T-cell (primary cell): ENCODE measurements at regions not wholly inside any gene's neighbourhood (a gene's known extent, or its start where the extent isn't known, plus 50 kb on each side); places are given as distances from the start of the nearest gene placed in this dataset.

Experiments
- ATAC-seq, 4 experiments: fragments of 200-7000 bp in 3 of 4; fragments of 150-1000 bp in 1 of 4; cut with Tn5 transposase; replicated peaks in 1 of 4; 1 replicate in 3 of 4; 2 replicates in 1 of 4; pipeline ENCODE4 v1.10.0; 2021; ENCODE audit warnings: moderate library complexity in 3 of 4, mild to moderate bottlenecking in 2 of 4, moderate number of reproducible peaks in 1 of 4
- CTCF ChIA-PET, 2 donors: fragments of 300-600 bp; sonication (Branson Sonifier 250); formaldehyde crosslinking; loops; one replicate each; lab custom pipeline; 2022; ENCODE audit warnings: antibody characterized with exemption in 2 of 2; lab: Charles Lee
- POLR2A ChIA-PET, 2 donors: fragments of 300-600 bp; sonication (Branson Sonifier 250); formaldehyde crosslinking; loops; one replicate each; lab custom pipeline; 2022; ENCODE audit warnings: antibody characterized with exemption in 2 of 2; lab: Charles Lee
- DNase-seq, 35 experiments: peaks; one replicate each; pipeline versions ENCODE4 v3.0.0 to v3.0.0-alpha.2; 2013 to 2023
- H3K27ac ChIP-seq: one replicate; pipeline ENCODE4 v1.5.1; 2013; ENCODE audit warnings: low read length
- H3K27me3 ChIP-seq, 2 experiments: replicated peaks in 1 of 2; 1 replicate in 1 of 2; 2 replicates in 1 of 2; pipeline versions ENCODE4 v1.6.1 to v1.7.0; 2013; ENCODE audit warnings: low read length in 1 of 2, mixed read lengths in 1 of 2; ENCODE audit not compliant: control insufficient read depth in 2 of 2, insufficient read depth in 2 of 2; ENCODE audit errors: extremely low read depth in 1 of 2
- H3K36me3 ChIP-seq, 2 donors: 1 replicate in 1 of 2; 2 replicates in 1 of 2; pipeline versions ENCODE4 v1.6.1 to v1.7.0; 2013; ENCODE audit warnings: low read length in 1 of 2; ENCODE audit not compliant: control insufficient read depth in 2 of 2, insufficient read depth in 1 of 2; ENCODE audit errors: extremely low read depth in 1 of 2
- H3K4me1 ChIP-seq, 2 experiments: 1 replicate in 1 of 2; 2 replicates in 1 of 2; pipeline versions ENCODE4 v1.6.1 to v1.7.0; 2013; ENCODE audit warnings: low read length in 2 of 2, mixed read lengths in 1 of 2; ENCODE audit not compliant: insufficient read depth in 2 of 2, control insufficient read depth in 1 of 2; ENCODE audit errors: extremely low read depth in 1 of 2
- H3K4me3 ChIP-seq, 2 donors: 1 replicate in 1 of 2; 2 replicates in 1 of 2; pipeline versions ENCODE4 v1.5.1 to v1.7.0; 2013; ENCODE audit warnings: mild to moderate bottlenecking in 2 of 2, low read length in 1 of 2, moderate library complexity in 1 of 2; ENCODE audit not compliant: control insufficient read depth in 1 of 2; ENCODE audit errors: extremely low read depth in 1 of 2
- H3K9me3 ChIP-seq: 2 replicates; pipeline ENCODE4 v1.7.0; 2013
- H3K27ac Mint-ChIP-seq, 2 donors: one replicate each; pipeline ENCODE4 v1.8.0; 2020 to 2021; ENCODE audit warnings: mild to moderate bottlenecking in 2 of 2, mixed read lengths in 2 of 2
- H3K27me3 Mint-ChIP-seq, 2 donors: one replicate each; pipeline ENCODE4 v1.8.0; 2021 to 2022; ENCODE audit warnings: mixed read lengths in 2 of 2
- H3K36me3 Mint-ChIP-seq: one replicate; pipeline ENCODE4 v1.8.0; 2021; ENCODE audit warnings: mixed read lengths
- H3K4me1 Mint-ChIP-seq, 3 donors: one replicate each; pipeline ENCODE4 v1.8.0; 2020 to 2022; ENCODE audit warnings: mixed read lengths in 3 of 3, mild to moderate bottlenecking in 1 of 3
- H3K4me3 Mint-ChIP-seq, 3 donors: one replicate each; pipeline ENCODE4 v1.8.0; 2020 to 2022; ENCODE audit warnings: mild to moderate bottlenecking in 3 of 3, mixed read lengths in 3 of 3, moderate library complexity in 3 of 3
- H3K9me3 Mint-ChIP-seq, 3 donors: one replicate each; pipeline ENCODE4 v1.8.0; 2020 to 2022; ENCODE audit warnings: mixed read lengths in 3 of 3
- WGBS: methylation state at CpG from one replicate; pipeline ENCODE4 v1.1.5; 2013; ENCODE audit warnings: missing lambda C conversion rate; ENCODE audit not compliant: insufficient coverage; 5-methylcytosine and 5-hydroxymethylcytosine counted together

- Histone ChIP-seq H3K9me3 (no peaks in the 10 kb centered on the region), H3K4me3 (no peak overlapping the region), H3K4me1 (no peaks in the 10 kb centered on the region), H3K27ac (no peak overlapping the region), H3K36me3 (no peaks in the 10 kb centered on the region), H3K27me3 (no peaks in the 10 kb centered on the region)
- no peaks in the 10 kb centered on the region for H3K36me3 Mint-ChIP-seq
- peaks cover 0 to 13% of the 10 kb centered on the region in 2 donors for H3K27me3 Mint-ChIP-seq
- ChIA-PET CTCF (no interaction called here), POLR2A (no interaction called here)
- H3K4me3 Mint-ChIP-seq, result no peak overlapping the region
- ATAC-seq, result no peak
- no peak overlapping the region for H3K27ac Mint-ChIP-seq
- no peak for DNase-seq
- no peaks in the 10 kb centered on the region for H3K4me1 Mint-ChIP-seq
- H3K9me3 Mint-ChIP-seq, result peaks cover 11 to 31% (median 12%) of the 10 kb centered on the region in 3 donors
These were observed 51.8 kb upstream of the TLE1 start for GRCh38 chr9:81741103-81741502.

GRCh38 chr9:81748091-81748490, 58.7 kb upstream of the TLE1 start:
- Mint-ChIP-seq H3K4me3 (no peak overlapping the region), H3K27ac (no peak overlapping the region)
- no peak for DNase-seq

DNA sequence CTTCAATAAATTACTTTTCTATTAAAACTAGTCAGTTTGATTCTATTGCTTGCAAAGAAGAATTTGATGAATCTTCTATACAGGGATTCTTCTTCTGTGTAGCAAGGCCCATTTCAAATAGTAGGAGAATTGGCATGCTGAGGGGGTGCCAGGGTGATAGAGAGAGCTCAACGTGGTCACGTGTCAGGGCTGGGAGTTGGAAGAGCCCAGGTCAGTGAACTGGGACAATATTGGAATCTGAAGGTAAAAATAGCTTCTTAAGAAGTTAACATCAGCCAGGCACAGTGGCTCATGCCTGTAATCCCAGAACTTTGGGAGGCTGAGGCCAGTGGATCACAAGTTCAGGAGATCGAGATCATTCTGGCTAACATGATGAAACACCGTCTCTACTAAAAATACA, 64.1 kb upstream of the TLE1 start:
- no peaks in the 10 kb centered on the region for H3K4me1 Mint-ChIP-seq
- ChIA-PET POLR2A (no interaction called here), CTCF (no interaction called here)
- no peak overlapping the region for H3K4me3 ChIP-seq
- H3K27ac Mint-ChIP-seq, result no peak overlapping the region
- H3K27ac ChIP-seq, result no peak overlapping the region
- no peak for ATAC-seq
- H3K27me3 Mint-ChIP-seq, result no peaks in the 10 kb centered on the region
- peaks cover 0 to 5% (median 0%) of the 10 kb centered on the region in 3 donors for H3K9me3 Mint-ChIP-seq
- no peaks in the 10 kb centered on the region for H3K9me3 ChIP-seq
- H3K4me3 Mint-ChIP-seq, result no peak overlapping the region
- WGBS, result 96% methylated on average over 4 of the region's 4 CpGs
- no peak for DNase-seq
- H3K27me3 ChIP-seq, result no peaks in the 10 kb centered on the region
- H3K4me1 ChIP-seq, result no peaks in the 10 kb centered on the region
- H3K36me3 Mint-ChIP-seq, result no peaks in the 10 kb centered on the region
- no peaks in the 10 kb centered on the region for H3K36me3 ChIP-seq

More at GRCh38 chr9:81748091-81748490, 58.7 kb upstream of the TLE1 start:
- Mint-ChIP-seq H3K4me1 (no peaks in the 10 kb centered on the region), H3K9me3 (peaks cover 3 to 9% (median 4%) of the 10 kb centered on the region in 3 donors), H3K36me3 (no peaks in the 10 kb centered on the region), H3K27me3 (no peaks in the 10 kb centered on the region)
- ChIA-PET CTCF (no interaction called here), POLR2A (no interaction called here)
- no CpG with 5 or more reads among the region's 1 CpG for WGBS
- no peak for ATAC-seq
- Histone ChIP-seq H3K4me1 (no peaks in the 10 kb centered on the region), H3K27me3 (no peaks in the 10 kb centered on the region), H3K9me3 (no peaks in the 10 kb centered on the region), H3K4me3 (no peak overlapping the region), H3K27ac (no peak overlapping the region), H3K36me3 (no peaks in the 10 kb centered on the region)

DNA sequence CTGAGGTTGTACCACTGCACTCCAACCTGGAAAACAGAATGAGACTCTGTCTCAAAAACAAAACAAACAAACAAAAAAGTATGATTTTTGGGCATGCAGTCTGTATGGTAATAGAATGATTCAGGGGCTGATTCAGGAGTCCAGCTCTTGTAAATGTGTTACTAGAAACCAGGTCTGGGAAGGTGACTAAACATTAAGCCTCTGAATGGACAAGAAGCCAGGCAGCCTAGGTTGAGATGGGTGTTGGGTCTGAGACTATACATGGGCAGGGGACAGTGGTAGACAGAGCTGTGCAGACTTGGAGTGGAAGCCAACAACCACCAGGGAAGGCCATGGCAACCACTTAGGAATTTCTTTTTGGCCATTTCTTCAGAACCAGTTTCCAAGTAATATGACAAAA, 64.9 kb upstream of the TLE1 start:
- H3K36me3 Mint-ChIP-seq, result no peaks in the 10 kb centered on the region
- no peak overlapping the region for H3K27ac ChIP-seq
- H3K4me1 Mint-ChIP-seq, result no peaks in the 10 kb centered on the region
- H3K36me3 ChIP-seq, result no peaks in the 10 kb centered on the region
- H3K27me3 Mint-ChIP-seq, result no peaks in the 10 kb centered on the region
- no peaks in the 10 kb centered on the region for H3K4me1 ChIP-seq
- ChIA-PET CTCF (no interaction called here), POLR2A (interaction anchor here in 1 of 2 donors (0.6 kb wide), 1 partner anchor 1459 kb away, joined by 10 read pairs; no protein-coding TSS in a partner anchor)
- ATAC-seq, result no peak
- no peak for DNase-seq
- H3K27me3 ChIP-seq, result no peaks in the 10 kb centered on the region
- H3K9me3 ChIP-seq, result no peaks in the 10 kb centered on the region
- H3K27ac Mint-ChIP-seq, result no peak overlapping the region
- H3K4me3 Mint-ChIP-seq, result no peak overlapping the region
- H3K4me3 ChIP-seq, result no peak overlapping the region
- H3K9me3 Mint-ChIP-seq, result peaks cover 0 to 5% (median 0%) of the 10 kb centered on the region in 3 donors

GRCh38 chr9:81755721-81756120, 66.4 kb upstream of the TLE1 start:
- no peaks in the 10 kb centered on the region for H3K27me3 ChIP-seq
- H3K36me3 ChIP-seq, result no peaks in the 10 kb centered on the region
- Mint-ChIP-seq H3K4me3 (no peak overlapping the region), H3K27ac (no peak overlapping the region), H3K36me3 (no peaks in the 10 kb centered on the region), H3K27me3 (no peaks in the 10 kb centered on the region), H3K9me3 (no peaks in the 10 kb centered on the region), H3K4me1 (no peaks in the 10 kb centered on the region)
- H3K4me1 ChIP-seq, result no peaks in the 10 kb centered on the region
- POLR2A ChIA-PET, result no interaction called here
- no peak overlapping the region for H3K4me3 ChIP-seq
- WGBS, result no CpG with 5 or more reads among the region's 6 CpGs
- CTCF ChIA-PET, result no interaction called here
- DNase-seq (no peak), ATAC-seq (no peak)
- H3K9me3 ChIP-seq, result no peaks in the 10 kb centered on the region
- H3K27ac ChIP-seq, result no peak overlapping the region

DNA sequence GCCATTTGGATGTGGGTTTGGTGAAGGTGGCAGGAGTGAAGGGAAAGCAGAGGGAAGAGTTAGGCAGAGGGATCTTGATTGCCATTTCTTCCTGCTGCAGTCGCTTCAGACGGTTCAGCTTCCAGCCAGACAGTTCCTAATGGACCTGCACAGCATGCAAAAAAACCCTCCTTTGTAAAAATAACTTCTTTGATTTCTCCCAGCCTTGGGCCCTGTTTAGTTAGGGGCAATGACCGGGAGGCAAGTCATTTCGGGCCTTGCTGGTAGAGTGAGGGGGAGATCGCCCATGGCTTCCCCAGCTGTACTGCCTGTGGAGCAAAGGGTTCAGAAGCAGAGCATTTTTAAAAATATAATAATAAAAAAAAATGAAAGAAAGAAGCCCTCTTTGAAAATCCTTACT, 67.2 kb upstream of the TLE1 start:
- Histone ChIP-seq H3K4me1 (no peaks in the 10 kb centered on the region), H3K27me3 (no peaks in the 10 kb centered on the region), H3K27ac (no peak overlapping the region), H3K36me3 (no peaks in the 10 kb centered on the region), H3K9me3 (no peaks in the 10 kb centered on the region), H3K4me3 (no peak overlapping the region)
- H3K36me3 Mint-ChIP-seq, result no peaks in the 10 kb centered on the region
- no peaks in the 10 kb centered on the region for H3K4me1 Mint-ChIP-seq
- H3K27ac Mint-ChIP-seq, result no peak overlapping the region
- no peak overlapping the region for H3K4me3 Mint-ChIP-seq
- WGBS, result no CpG with 5 or more reads among the region's 5 CpGs
- ATAC-seq (no peak), DNase-seq (no peak)
- POLR2A ChIA-PET, result no interaction called here
- CTCF ChIA-PET, result no interaction called here
- no peaks in the 10 kb centered on the region for H3K9me3 Mint-ChIP-seq
- H3K27me3 Mint-ChIP-seq, result no peaks in the 10 kb centered on the region

DNA sequence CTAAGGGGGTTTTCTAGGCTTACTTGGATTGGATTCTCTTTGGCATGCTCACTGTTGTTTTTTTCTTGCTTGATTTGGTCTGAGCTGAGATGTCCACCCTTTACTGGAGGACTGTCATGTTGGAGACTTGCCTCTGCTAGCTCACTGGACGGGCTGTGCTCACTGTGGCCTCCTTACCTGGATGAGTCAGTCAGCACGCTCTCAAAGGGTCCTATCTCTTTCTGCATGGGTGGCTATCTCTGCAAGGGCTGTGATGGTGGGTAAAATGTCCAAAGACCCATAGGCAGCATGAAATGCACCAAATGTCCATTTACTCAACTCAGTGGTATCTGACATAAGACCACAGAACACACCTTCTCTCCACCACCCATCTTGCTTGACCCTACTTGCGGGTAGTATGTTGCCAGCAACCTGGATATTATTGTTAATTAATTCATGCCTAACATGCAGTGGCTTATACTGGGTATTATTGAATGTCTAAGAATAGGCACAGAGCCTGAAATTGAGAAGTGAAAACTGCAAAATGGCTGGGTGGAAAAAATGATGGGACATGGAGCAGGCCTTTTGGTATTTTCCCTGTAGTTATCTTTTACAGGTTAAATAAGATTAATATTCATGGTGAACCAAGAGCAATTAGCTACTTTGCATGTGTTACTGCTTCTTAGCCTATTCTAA, 68.9 kb upstream of the TLE1 start:
- no peak overlapping the region for H3K4me3 Mint-ChIP-seq
- CTCF ChIA-PET, result no interaction called here
- H3K36me3 Mint-ChIP-seq, result no peaks in the 10 kb centered on the region
- H3K4me1 Mint-ChIP-seq, result no peaks in the 10 kb centered on the region
- 80% methylated on average over 1 of the region's 3 CpGs for WGBS
- no peak for ATAC-seq
- no peaks in the 10 kb centered on the region for H3K27me3 Mint-ChIP-seq
- POLR2A ChIA-PET, result no interaction called here
- Histone ChIP-seq H3K9me3 (no peaks in the 10 kb centered on the region), H3K27ac (no peak overlapping the region), H3K4me3 (no peak overlapping the region), H3K36me3 (no peaks in the 10 kb centered on the region), H3K4me1 (no peaks in the 10 kb centered on the region), H3K27me3 (no peaks in the 10 kb centered on the region)
- no peak overlapping the region for H3K27ac Mint-ChIP-seq
- no peak for DNase-seq
- H3K9me3 Mint-ChIP-seq, result no peaks in the 10 kb centered on the region
